Bronchial epithelial cell (primary cell): ENCODE measurements at regions not wholly inside any gene's neighbourhood (a gene's known extent, or its start where the extent isn't known, plus 50 kb on each side); places are given as distances from the start of the nearest gene placed in this dataset.

ENCODE experiments used
- DNase-seq: peaks from one replicate; pipeline ENCODE4 v3.0.0-alpha.2; 2010; ENCODE audit warnings: low read depth
- FAIRE-seq: peaks from 2 replicates; lab custom pipeline; 2011; peaks lifted over from hg19 to GRCh38; lab: Jason Lieb, UNC
- H3K27me3 ChIP-seq: 2 replicates; pipeline ENCODE4 v1.5.1; 2011; ENCODE audit warnings: low read length; ENCODE audit not compliant: control insufficient read depth, insufficient read depth
- H3K36me3 ChIP-seq: 2 replicates; pipeline ENCODE4 v1.5.1; 2011; ENCODE audit warnings: low read length; ENCODE audit not compliant: control insufficient read depth, insufficient read depth
- H3K4me3 ChIP-seq: 2 replicates; pipeline ENCODE4 v1.5.1; 2011; ENCODE audit warnings: mild to moderate bottlenecking, low read depth, low read length, control low read depth
- TF ChIP-seq, protein P1 (sequence below): IDR thresholded peaks from 2 replicates; pipeline ENCODE4 v1.5.1; 2011; ENCODE audit warnings: mild to moderate bottlenecking, moderate library complexity, low read length, control low read depth, inconsistent platforms; ENCODE audit not compliant: insufficient read depth, severe bottlenecking

GRCh38 chr2:7419186-7419585 is 502.0 kb downstream of the RNF144A start:
- Histone ChIP-seq H3K36me3 (no peaks in the 10 kb centered on the region), H3K4me3 (no peak overlapping the region), H3K27me3 (no peaks in the 10 kb centered on the region)
- TF ChIP-seq, protein P1, sequence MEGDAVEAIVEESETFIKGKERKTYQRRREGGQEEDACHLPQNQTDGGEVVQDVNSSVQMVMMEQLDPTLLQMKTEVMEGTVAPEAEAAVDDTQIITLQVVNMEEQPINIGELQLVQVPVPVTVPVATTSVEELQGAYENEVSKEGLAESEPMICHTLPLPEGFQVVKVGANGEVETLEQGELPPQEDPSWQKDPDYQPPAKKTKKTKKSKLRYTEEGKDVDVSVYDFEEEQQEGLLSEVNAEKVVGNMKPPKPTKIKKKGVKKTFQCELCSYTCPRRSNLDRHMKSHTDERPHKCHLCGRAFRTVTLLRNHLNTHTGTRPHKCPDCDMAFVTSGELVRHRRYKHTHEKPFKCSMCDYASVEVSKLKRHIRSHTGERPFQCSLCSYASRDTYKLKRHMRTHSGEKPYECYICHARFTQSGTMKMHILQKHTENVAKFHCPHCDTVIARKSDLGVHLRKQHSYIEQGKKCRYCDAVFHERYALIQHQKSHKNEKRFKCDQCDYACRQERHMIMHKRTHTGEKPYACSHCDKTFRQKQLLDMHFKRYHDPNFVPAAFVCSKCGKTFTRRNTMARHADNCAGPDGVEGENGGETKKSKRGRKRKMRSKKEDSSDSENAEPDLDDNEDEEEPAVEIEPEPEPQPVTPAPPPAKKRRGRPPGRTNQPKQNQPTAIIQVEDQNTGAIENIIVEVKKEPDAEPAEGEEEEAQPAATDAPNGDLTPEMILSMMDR, result no peak
- FAIRE-seq (no peak), DNase-seq (no peak)

GRCh38 chr2:7419814-7420311 is 502.7 kb downstream of the RNF144A start:
- DNase-seq (peak; percentile 12), FAIRE-seq (no peak)
- TF ChIP-seq, protein P1, result no peak
- no peaks in the 10 kb centered on the region for H3K27me3 ChIP-seq
- H3K36me3 ChIP-seq, result no peaks in the 10 kb centered on the region
- H3K4me3 ChIP-seq, result no peak overlapping the region

DNA sequence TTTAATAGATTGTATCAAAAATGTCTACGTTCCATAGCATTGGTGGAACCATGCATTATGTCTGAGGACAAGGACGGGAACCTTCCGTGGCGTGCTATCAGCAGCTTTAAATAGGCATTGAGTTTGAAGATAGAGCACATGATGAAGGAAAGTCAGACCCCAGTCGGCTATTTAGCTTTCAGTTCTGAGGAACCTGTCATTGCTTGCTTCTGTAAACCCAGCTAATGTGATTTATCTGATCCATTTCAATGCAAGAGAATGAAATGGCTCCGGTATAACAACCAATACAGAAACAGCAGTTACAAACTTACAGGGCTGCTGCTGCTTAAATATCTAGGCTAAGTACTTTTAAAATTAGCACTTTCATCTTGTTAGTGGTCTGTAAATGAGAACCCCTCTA is 503.3 kb downstream of the RNF144A start:
- Histone ChIP-seq H3K4me3 (no peak overlapping the region), H3K36me3 (no peaks in the 10 kb centered on the region), H3K27me3 (no peaks in the 10 kb centered on the region)
- no peak for FAIRE-seq
- DNase-seq, result no peak
- TF ChIP-seq, protein P1, result no peak

GRCh38 chr2:7424481-7424880 is 507.3 kb downstream of the RNF144A start:
- Histone ChIP-seq H3K4me3 (no peak overlapping the region), H3K36me3 (no peaks in the 10 kb centered on the region), H3K27me3 (no peaks in the 10 kb centered on the region)
- TF ChIP-seq, protein P1, result no peak
- no peak for DNase-seq
- FAIRE-seq, result no peak

DNA sequence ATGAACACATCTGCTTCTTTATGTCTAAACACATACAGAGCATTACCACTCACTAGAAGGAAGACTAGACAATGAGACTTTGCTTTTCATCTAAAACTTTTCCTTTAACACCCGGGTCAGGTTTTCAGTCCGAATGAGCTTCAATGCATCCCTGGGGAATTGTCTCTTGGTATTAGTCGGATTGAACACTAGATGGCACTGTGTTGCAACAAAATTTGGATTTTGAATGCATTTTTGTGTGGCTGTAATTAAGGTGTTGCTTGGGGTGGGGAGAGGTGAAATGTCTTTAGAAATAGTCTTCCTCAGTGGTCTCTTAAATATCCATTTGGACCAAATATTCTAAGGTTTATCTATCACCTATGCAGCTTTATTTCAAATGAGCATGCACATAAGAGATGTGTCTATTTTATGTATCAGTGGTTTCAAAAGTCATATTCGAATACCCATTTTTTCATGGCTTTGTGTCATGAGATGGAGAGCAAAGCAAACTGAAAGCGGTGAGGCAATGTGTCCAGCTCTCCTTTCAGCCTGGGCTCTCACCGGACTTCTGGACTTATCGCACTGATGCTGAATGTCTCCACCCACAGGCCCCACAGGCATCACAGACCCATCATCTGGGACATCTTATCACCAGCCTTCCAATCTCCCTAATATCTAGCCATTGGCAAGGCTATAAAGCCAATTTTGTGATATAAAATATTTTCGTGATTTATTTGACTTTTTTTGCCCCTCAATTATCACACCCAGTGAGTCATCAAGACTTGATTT is 510.3 kb downstream of the RNF144A start:
- TF ChIP-seq, protein P1, result peak; percentile 52
- Histone ChIP-seq H3K4me3 (no peak overlapping the region), H3K36me3 (no peaks in the 10 kb centered on the region), H3K27me3 (no peaks in the 10 kb centered on the region)
- peak; percentile 51 for DNase-seq
- FAIRE-seq, result peak; percentile 86
